ENCODE measurements at regions not wholly inside any gene's neighbourhood (a gene's known extent, or its start where the extent isn't known, plus 50 kb on each side); places are given as distances from the start of the nearest gene placed in this dataset.
"Not testable (repeated sequence)": the region's sequence is repeated elsewhere in the genome, so short reads cannot be mapped to it uniquely, and the experiment has no call there.

- no peak for DNase-seq (ENCODE audit: low read depth)
Observed at GRCh38 chr5:44542470-44542869, 153.2 kb upstream of the FGF10 start.

DNA sequence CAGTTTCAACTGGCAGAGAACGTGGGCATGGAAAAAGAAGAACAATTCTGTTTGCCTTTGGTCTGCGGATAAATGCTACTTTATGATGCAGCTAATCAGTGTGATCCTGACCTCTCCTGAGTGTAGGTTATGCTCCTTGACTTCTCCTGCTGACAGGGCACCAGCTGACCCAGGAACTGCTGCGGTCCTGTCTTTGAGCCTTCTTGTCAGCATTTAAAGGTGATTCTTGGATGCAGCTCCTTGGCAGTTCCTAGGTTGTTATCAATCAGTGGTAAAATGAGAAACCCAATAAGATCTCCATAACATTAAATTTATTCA lies 150.3 kb upstream of the FGF10 start:
- no peak for DNase-seq (ENCODE audit: low read depth)

GRCh38 chr5:44538797-44539601 lies 149.8 kb upstream of the FGF10 start:
- no peak for DNase-seq (ENCODE audit: low read depth)

DNA sequence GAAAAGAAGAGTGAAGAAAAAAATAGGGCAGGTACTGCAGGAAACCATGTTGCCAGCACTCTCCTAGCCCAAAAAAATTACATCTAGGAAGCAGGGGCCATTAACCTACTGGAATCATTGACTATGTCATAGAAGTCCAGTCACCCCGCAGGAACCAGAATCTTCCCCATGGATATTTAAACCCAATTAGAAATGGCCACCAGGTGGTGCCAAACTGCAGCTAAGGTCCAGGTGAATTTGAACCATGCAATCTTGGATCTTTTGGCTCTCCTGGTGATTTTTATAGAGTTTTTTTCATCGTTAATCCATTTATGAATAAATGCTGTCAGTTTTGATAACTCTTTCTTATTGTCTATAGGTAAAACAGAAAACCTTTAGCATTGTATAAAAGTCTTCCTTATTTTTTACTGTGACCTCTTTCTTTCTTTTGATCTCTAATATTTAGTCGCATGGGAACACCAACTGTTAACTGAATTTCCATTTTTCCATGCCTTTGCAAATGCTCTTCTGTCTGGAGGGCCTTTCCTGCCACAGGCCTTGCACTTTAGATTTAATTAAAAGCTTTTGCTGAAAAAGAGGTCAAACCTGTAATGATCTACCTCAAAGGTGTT lies 147.5 kb upstream of the FGF10 start:
- DNase-seq (ENCODE audit: low read depth): no peak

- no peak for DNase-seq (ENCODE audit: low read depth)
Observed at GRCh38 chr5:44535621-44536020, 146.4 kb upstream of the FGF10 start.

- DNase-seq (ENCODE audit: low read depth): no peak
Observed at GRCh38 chr5:44532981-44533380, 143.8 kb upstream of the FGF10 start.

DNA sequence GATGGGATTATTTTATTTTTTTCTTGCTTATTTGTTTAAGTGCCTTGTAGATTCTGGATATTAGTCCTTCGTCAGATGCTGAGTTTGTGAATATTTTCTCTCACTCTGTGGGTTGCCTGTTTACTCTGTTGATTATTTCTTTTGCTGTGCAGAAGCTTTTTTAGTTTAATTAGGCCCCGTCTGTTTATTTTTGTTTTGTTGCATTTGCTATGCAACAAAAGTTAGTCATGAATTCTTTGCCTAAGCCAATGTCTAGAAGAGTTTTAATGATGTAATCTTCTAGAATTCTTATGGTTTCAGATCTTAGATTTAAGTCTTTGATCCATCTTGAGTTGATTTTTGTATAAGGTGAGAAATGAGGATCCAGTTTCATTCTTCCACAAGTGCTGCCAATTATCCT lies 142.5 kb upstream of the FGF10 start:
- not testable (repeated sequence) for DNase-seq (ENCODE audit: low read depth)

GRCh38 chr5:44530783-44531182 lies 141.6 kb upstream of the FGF10 start:
- DNase-seq (ENCODE audit: low read depth): not testable (repeated sequence)

DNA sequence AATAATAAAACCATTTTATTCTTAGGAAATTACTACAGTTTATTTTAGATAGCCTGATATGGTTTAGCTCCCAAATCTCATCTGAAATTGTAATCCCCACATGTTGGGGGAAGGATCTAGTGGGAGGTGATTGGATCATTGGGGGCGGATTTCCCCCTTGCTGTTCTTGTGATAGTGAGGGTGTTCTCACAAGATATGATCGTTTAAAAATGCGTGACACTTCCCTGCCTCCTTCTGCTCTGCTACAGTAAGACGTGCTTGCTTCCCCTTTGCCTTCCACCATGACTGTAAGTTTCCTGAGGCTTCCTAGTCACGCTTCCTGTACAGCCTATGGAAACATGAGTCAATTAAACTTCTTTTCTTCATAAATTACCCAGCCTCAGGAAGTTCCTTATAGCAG lies 122.4 kb upstream of the FGF10 start:
- DNase-seq (ENCODE audit: low read depth): no peak

GRCh38 chr5:44506561-44506960 lies 117.3 kb upstream of the FGF10 start:
- no peak for DNase-seq (ENCODE audit: low read depth)

DNA sequence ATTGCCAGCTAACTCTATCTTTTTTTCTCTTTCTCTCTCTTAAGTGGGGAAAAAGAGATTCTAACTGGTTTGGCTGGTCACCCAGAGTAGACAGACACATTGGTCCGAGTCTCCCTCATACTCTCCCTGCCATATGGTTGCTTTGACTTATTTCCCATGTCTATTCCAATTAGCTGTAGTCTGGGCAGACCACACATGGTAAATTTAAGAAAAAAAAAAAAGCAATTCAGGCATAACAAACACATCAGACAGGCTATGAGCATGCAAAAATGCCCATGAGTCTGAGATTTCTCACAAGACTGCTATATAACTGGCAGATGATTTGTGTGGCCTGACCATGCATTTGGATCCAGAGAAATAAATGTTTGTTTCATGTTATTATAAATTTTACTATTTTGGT lies 110.2 kb upstream of the FGF10 start:
- DNase-seq (ENCODE audit: low read depth): no peak

DNA sequence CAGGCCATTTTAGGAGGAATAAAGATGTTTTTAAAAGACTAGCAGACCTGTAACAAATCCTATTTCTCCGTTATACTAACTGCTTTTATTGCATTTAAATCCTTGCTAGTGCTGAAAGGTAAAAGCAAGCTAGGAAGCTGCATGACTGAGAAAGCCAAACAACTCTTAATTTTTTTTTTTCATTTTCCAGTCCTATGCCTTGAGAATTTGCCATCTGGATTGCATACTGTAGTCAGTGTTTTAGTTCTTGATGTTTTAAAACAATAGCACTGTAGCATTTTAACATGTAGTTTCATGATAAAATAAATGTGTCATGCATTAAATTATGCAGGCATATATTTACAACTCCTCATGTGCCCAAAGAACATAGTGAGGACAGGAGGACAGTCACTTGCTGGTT lies 108.4 kb upstream of the FGF10 start:
- no peak for DNase-seq (ENCODE audit: low read depth)

GRCh38 chr5:44495280-44495679 lies 106.1 kb upstream of the FGF10 start:
- no peak for DNase-seq (ENCODE audit: low read depth)

DNA sequence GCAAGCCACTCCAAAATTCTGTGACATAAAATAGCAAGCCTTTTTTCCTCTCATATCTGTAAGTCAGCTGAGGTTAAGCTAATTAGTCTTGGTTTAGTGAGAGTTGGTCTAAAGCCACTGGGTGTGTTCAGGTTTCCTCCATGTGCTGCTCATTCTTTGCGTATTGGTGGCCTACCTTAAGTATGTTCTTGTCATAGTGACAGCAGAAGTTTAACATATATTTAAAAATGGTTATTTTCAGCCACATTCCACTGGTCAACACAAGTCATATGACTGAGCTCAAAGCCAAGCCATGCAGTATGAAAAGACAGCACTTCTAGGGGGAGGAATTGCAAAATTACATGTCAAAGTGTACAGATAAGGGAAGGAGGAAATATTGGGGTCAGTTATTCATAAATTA lies 100.5 kb upstream of the FGF10 start:
- no peak for DNase-seq (ENCODE audit: low read depth)

DNA sequence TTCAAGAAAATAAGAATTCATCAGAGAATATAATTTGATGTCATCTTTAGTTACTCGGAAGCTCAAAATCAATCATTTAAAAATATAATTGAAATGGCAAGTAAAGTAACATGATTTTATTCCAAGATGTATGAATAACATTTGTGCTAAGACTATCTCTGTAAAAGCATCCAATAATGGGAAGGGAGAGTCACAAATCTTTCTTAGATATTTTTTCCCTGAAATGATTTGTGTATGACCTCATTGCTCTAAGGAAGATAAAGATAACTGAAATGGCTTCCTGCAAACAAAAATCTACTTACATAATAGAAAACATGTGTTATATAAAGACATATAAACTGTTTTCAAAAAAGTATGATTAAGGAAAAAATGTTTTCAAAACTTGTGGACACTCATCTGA lies 97.4 kb upstream of the FGF10 start:
- no peak for DNase-seq (ENCODE audit: low read depth)

DNA sequence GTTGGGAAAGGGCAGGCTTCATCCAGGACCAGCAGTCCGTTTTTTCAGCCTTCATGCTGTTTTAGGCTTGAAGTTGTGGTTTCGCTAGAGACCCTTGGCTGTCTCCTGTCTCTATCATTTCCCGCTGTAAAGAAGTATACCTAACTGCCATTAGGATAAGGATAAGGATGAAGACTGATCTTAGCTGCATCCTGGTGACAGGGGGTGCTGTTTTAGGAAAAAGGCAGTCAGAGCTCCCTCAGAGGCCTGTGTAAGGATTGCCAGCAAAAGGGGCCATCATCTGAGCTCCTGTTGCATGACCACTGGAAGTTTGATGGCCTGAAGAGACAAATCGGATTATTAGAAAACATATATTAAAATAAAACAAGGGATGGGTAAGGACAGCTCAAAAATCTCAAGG lies 64.8 kb upstream of the FGF10 start:
- no peak for DNase-seq (ENCODE audit: low read depth)

- DNase-seq (ENCODE audit: low read depth): no peak
Observed at GRCh38 chr5:44446399-44446798, 57.2 kb upstream of the FGF10 start.

- no peak for DNase-seq (ENCODE audit: low read depth)
Observed at GRCh38 chr5:44443172-44443571, 54.0 kb upstream of the FGF10 start.

- no peak for DNase-seq (ENCODE audit: low read depth)
Observed at GRCh38 chr5:44441460-44441859, 52.2 kb upstream of the FGF10 start.

GRCh38 chr5:44440186-44440585 lies 51.0 kb upstream of the FGF10 start:
- no peak for DNase-seq (ENCODE audit: low read depth)
